ENCODE measurements at regions not wholly inside any gene's neighbourhood (a gene's known extent, or its start where the extent isn't known, plus 50 kb on each side); places are given as distances from the start of the nearest gene placed in this dataset.

GRCh38 chr15:38750786-38751185, 186.2 kb upstream of the RASGRP1 start:
- Histone ChIP-seq H3K4me1 (no peaks in the 10 kb centered on the region), H3K36me3 (no peaks in the 10 kb centered on the region), H3K9me3 (no peaks in the 10 kb centered on the region), H3K27ac (no peak overlapping the region), H3K4me3 (no peak overlapping the region), H3K27me3 (peaks cover 0 to 13% (median 0%) of the 10 kb centered on the region in 7 donors)
- ATAC-seq (no peak), DNase-seq (no peak)
- 54 to 55% methylated on average over 5 of the region's 5 CpGs for WGBS, 2 donors
- no peak for TF ChIP-seq CTCF (IDR thresholded peaks at IDR 0.05)
- intact Hi-C loops (cut with DNase I), result no loop called here

GRCh38 chr15:38755718-38756117, 191.1 kb upstream of the RASGRP1 start:
- H3K27ac ChIP-seq, result no peak overlapping the region
- peaks cover 0 to 13% (median 5%) of the 10 kb centered on the region in 7 donors for H3K27me3 ChIP-seq
- no peaks in the 10 kb centered on the region for H3K9me3 ChIP-seq
- no peaks in the 10 kb centered on the region for H3K36me3 ChIP-seq
- no peak for DNase-seq
- peaks cover 0 to 4% (median 0%) of the 10 kb centered on the region in 9 donors for H3K4me1 ChIP-seq
- 77 to 87% methylated on average over 2 of the region's 2 CpGs for WGBS, 2 donors
- intact Hi-C loops (cut with DNase I), result no loop called here
- no peak for TF ChIP-seq CTCF (IDR thresholded peaks at IDR 0.05)
- H3K4me3 ChIP-seq, result no peak overlapping the region
- no peak for ATAC-seq

- intact Hi-C loops (cut with DNase I), result no loop called here
- DNase-seq (no peak), ATAC-seq (no peak)
- H3K4me1 ChIP-seq, result peaks cover 0 to 4% (median 0%) of the 10 kb centered on the region in 9 donors
- no peaks in the 10 kb centered on the region for H3K36me3 ChIP-seq
- H3K27ac ChIP-seq, result no peak overlapping the region
- WGBS, 2 donors, result 77 to 85% methylated on average over 5 of the region's 5 CpGs
- no peaks in the 10 kb centered on the region for H3K9me3 ChIP-seq
- TF ChIP-seq CTCF (IDR thresholded peaks at IDR 0.05), result no peak
- peaks cover 0 to 13% (median 5%) of the 10 kb centered on the region in 7 donors for H3K27me3 ChIP-seq
- H3K4me3 ChIP-seq, result no peak overlapping the region
These were observed 191.8 kb upstream of the RASGRP1 start for GRCh38 chr15:38756441-38756840.

- Histone ChIP-seq H3K27me3 (peaks cover 0 to 13% (median 5%) of the 10 kb centered on the region in 7 donors), H3K9me3 (no peaks in the 10 kb centered on the region), H3K4me1 (peaks cover 0 to 4% (median 0%) of the 10 kb centered on the region in 9 donors), H3K36me3 (no peaks in the 10 kb centered on the region), H3K4me3 (no peak overlapping the region), H3K27ac (no peak overlapping the region)
- ATAC-seq (no peak), DNase-seq (no peak)
- TF ChIP-seq CTCF (IDR thresholded peaks at IDR 0.05), result no peak
- intact Hi-C loops (cut with DNase I), result no loop called here
- 78 to 85% methylated on average over 1 of the region's 1 CpG for WGBS, 2 donors
These were observed 193.4 kb upstream of the RASGRP1 start for GRCh38 chr15:38758043-38758442.

Data from heart right ventricle (tissue), 16 donors.